GM21619 (cell line): ENCODE measurements at regions not wholly inside any gene's neighbourhood (a gene's known extent, or its start where the extent isn't known, plus 50 kb on each side); places are given as distances from the start of the nearest gene placed in this dataset.
"Not testable (repeated sequence)": the region's sequence is repeated elsewhere in the genome, so short reads cannot be mapped to it uniquely, and the experiment has no call there.

Experiments
- ATAC-seq: cut with Tn5 transposase; IDR thresholded peaks from one replicate; pipeline ENCODE4 v1.9.1; 2021; ENCODE audit not compliant: unreplicated experiment

GRCh38 chr1:195851804-195852203 is 756.4 kb downstream of the KCNT2 start:
- no peak for ATAC-seq

GRCh38 chr1:195851016-195851601 is 757.1 kb downstream of the KCNT2 start:
- ATAC-seq: no peak

- no peak for ATAC-seq
These were observed 759.1 kb downstream of the KCNT2 start for GRCh38 chr1:195849180-195849579.

- not testable (repeated sequence) for ATAC-seq
These were observed 760.0 kb downstream of the KCNT2 start for GRCh38 chr1:195847957-195848875.

- no peak for ATAC-seq
These were observed 776.5 kb downstream of the KCNT2 start for GRCh38 chr1:195831789-195832188.

GRCh38 chr1:195828325-195828724 is 779.9 kb downstream of the KCNT2 start:
- no peak for ATAC-seq

GRCh38 chr1:195820925-195821324 is 787.3 kb downstream of the KCNT2 start:
- no peak for ATAC-seq

- ATAC-seq: no peak
These were observed 802.2 kb downstream of the KCNT2 start for GRCh38 chr1:195806060-195806459.

GRCh38 chr1:195804547-195804946 is 803.7 kb downstream of the KCNT2 start:
- no peak for ATAC-seq

- no peak for ATAC-seq
These were observed 809.2 kb downstream of the KCNT2 start for GRCh38 chr1:195799016-195799415.

- no peak for ATAC-seq
These were observed 814.0 kb downstream of the KCNT2 start for GRCh38 chr1:195794225-195794624.

- ATAC-seq: no peak
These were observed 816.4 kb downstream of the KCNT2 start for GRCh38 chr1:195791796-195792195.

- ATAC-seq: no peak
These were observed 817.6 kb downstream of the KCNT2 start for GRCh38 chr1:195790514-195791168.

GRCh38 chr1:195789321-195789720 is 818.9 kb downstream of the KCNT2 start:
- no peak for ATAC-seq

- ATAC-seq: no peak
These were observed 819.5 kb downstream of the KCNT2 start for GRCh38 chr1:195788721-195789120.

GRCh38 chr1:195785830-195786229 is 822.4 kb downstream of the KCNT2 start:
- ATAC-seq: no peak

- ATAC-seq: no peak
These were observed 834.3 kb downstream of the KCNT2 start for GRCh38 chr1:195773931-195774330.

GRCh38 chr1:195769461-195769860 is 838.8 kb downstream of the KCNT2 start:
- ATAC-seq: no peak

- no peak for ATAC-seq
These were observed 839.3 kb downstream of the KCNT2 start for GRCh38 chr1:195768936-195769335.

GRCh38 chr1:195768377-195768776 is 839.9 kb downstream of the KCNT2 start:
- no peak for ATAC-seq

- ATAC-seq: no peak
These were observed 841.5 kb downstream of the KCNT2 start for GRCh38 chr1:195766709-195767108.

GRCh38 chr1:195765099-195765498 is 843.1 kb downstream of the KCNT2 start:
- ATAC-seq: no peak
